IMR-90 (cell line): ENCODE measurements at regions not wholly inside any gene's neighbourhood (a gene's known extent, or its start where the extent isn't known, plus 50 kb on each side); places are given as distances from the start of the nearest gene placed in this dataset.

Experiments used
- ATAC-seq: fragments of 200-7000 bp; cut with Tn5 transposase; 2 replicates; pipeline ENCODE4 v1.9.1; 2020; ENCODE audit warnings: low read depth, mild to moderate bottlenecking, moderate library complexity
- BruUV-seq: library from RNA; stranded (reverse); fragments of 400-500 nt; replicated peaks from 2 replicates; lab custom pipeline; 2021; lab: Mats Ljungman, UMichigan
- CTCF ChIA-PET: fragments of 300-600 bp; formaldehyde crosslinking; extraction: SDS; loops from one replicate; lab custom pipeline; 2021; ENCODE audit warnings: antibody characterized with exemption; lab: Yijun Ruan, JAX
- POLR2A ChIA-PET: fragments of 300-600 bp; sonication (Branson Sonifier 250); formaldehyde crosslinking; loops from one replicate; lab custom pipeline; 2022; ENCODE audit warnings: antibody characterized with exemption; ENCODE audit not compliant: unreplicated experiment; lab: Charles Lee
- DNase-seq: peaks from one replicate; pipeline ENCODE4 v3.0.0; 2013
- H2AFZ ChIP-seq: replicated peaks from 2 replicates; pipeline ENCODE3; 2013; ENCODE audit warnings: low read length, mild to moderate bottlenecking; ENCODE audit not compliant: poor library complexity
- H2AK5ac ChIP-seq: 2 replicates; pipeline ENCODE4 v1.6.1; 2013; ENCODE audit warnings: low read depth, low read length, inconsistent platforms
- H2AK9ac ChIP-seq: replicated peaks from 2 replicates; pipeline ENCODE3; 2013; ENCODE audit warnings: mild to moderate bottlenecking, low read depth, low read length, moderate library complexity; ENCODE audit not compliant: poor library complexity
- H2BK120ac ChIP-seq: 2 replicates; pipeline ENCODE4 v1.6.1; 2013; ENCODE audit warnings: low read depth, low read length, inconsistent platforms
- H2BK15ac ChIP-seq: 3 replicates; pipeline ENCODE4 v1.6.1; 2013; ENCODE audit warnings: low read depth, low read length, inconsistent platforms
- H2BK20ac ChIP-seq: 2 replicates; pipeline ENCODE4 v1.6.1; 2013; ENCODE audit warnings: low read depth, mild to moderate bottlenecking, inconsistent platforms, low read length, moderate library complexity
- H2BK5ac ChIP-seq: 2 replicates; pipeline ENCODE4 v1.6.1; 2013; ENCODE audit warnings: mild to moderate bottlenecking, low read depth, low read length, inconsistent platforms; ENCODE audit not compliant: poor library complexity, severe bottlenecking
- H3K14ac ChIP-seq: replicated peaks from 2 replicates; pipeline ENCODE4 v1.6.1; 2013; ENCODE audit warnings: low read depth, low read length, inconsistent platforms
- H3K18ac ChIP-seq: 2 replicates; pipeline ENCODE4 v1.6.1; 2013; ENCODE audit warnings: low read depth, low read length, control low read depth
- H3K23ac ChIP-seq: 2 replicates; pipeline ENCODE4 v1.6.1; 2013; ENCODE audit warnings: low read depth, low read length, inconsistent platforms
- H3K27ac ChIP-seq: 2 replicates; pipeline ENCODE4 v1.5.1; 2013; ENCODE audit warnings: mild to moderate bottlenecking, control low read depth, low read length; ENCODE audit not compliant: insufficient read depth
- H3K27me3 ChIP-seq: 2 replicates; pipeline ENCODE4 v1.6.1; 2013; ENCODE audit warnings: low read length; ENCODE audit not compliant: control insufficient read depth, insufficient read depth
- H3K36me3 ChIP-seq: 2 replicates; pipeline ENCODE4 v1.6.1; 2013; ENCODE audit warnings: low read length, mixed read lengths; ENCODE audit not compliant: control insufficient read depth, insufficient read depth
- H3K4ac ChIP-seq: 2 replicates; pipeline ENCODE4 v1.6.1; 2013; ENCODE audit warnings: low read depth, low read length, inconsistent platforms
- H3K4me1 ChIP-seq: 2 replicates; pipeline ENCODE4 v1.6.1; 2013; ENCODE audit warnings: low read length, mixed read lengths; ENCODE audit not compliant: control insufficient read depth, insufficient read depth
- H3K4me2 ChIP-seq: 2 replicates; pipeline ENCODE4 v1.6.1; 2013; ENCODE audit warnings: low read depth, mild to moderate bottlenecking, control low read depth, low read length, moderate library complexity
- H3K4me3 ChIP-seq: 2 replicates; pipeline ENCODE4 v1.5.1; 2013; ENCODE audit warnings: low read depth, mild to moderate bottlenecking, control low read depth, low read length, moderate library complexity; ENCODE audit not compliant: insufficient read depth
- H3K56ac ChIP-seq: 2 replicates; pipeline ENCODE4 v1.6.1; 2013; ENCODE audit warnings: low read length, inconsistent platforms; ENCODE audit not compliant: insufficient read depth; ENCODE audit errors: extremely low read depth
- H3K79me1 ChIP-seq, 2 experiments: 2 replicates each; pipeline ENCODE4 v1.6.1; 2013; ENCODE audit warnings: low read length in 2 of 2, inconsistent platforms in 1 of 2, low read depth in 1 of 2
- H3K9ac ChIP-seq: 2 replicates; pipeline ENCODE4 v1.6.1; 2013; ENCODE audit warnings: low read depth, low read length, control low read depth
- H3K9me1 ChIP-seq: 2 replicates; pipeline ENCODE4 v1.6.1; 2013; ENCODE audit warnings: low read length, inconsistent platforms; ENCODE audit not compliant: insufficient read depth
- H3K9me3 ChIP-seq: 2 replicates; pipeline ENCODE4 v1.6.1; 2013; ENCODE audit warnings: low read length; ENCODE audit not compliant: control insufficient read depth, insufficient read depth
- H4K20me1 ChIP-seq: 2 replicates; pipeline ENCODE4 v1.6.1; 2013; ENCODE audit warnings: low read length, inconsistent platforms; ENCODE audit not compliant: insufficient read depth
- H4K5ac ChIP-seq: 2 replicates; pipeline ENCODE4 v1.6.1; 2013; ENCODE audit warnings: mild to moderate bottlenecking, low read depth, low read length, control low read depth
- H4K8ac ChIP-seq, 2 experiments: 2 replicates each; pipeline ENCODE4 v1.6.1; 2013; ENCODE audit warnings: low read depth in 2 of 2, low read length in 2 of 2, control low read depth in 1 of 2, inconsistent platforms in 1 of 2
- H4K91ac ChIP-seq: 2 replicates; pipeline ENCODE4 v1.6.1; 2013; ENCODE audit warnings: low read depth, low read length, inconsistent platforms; ENCODE audit not compliant: insufficient read depth
- BHLHE40 ChIP-seq: fragments of 150-350 bp; IDR thresholded peaks from 2 replicates; pipeline ENCODE4 v1.6.1; 2016; ENCODE audit warnings: mild to moderate bottlenecking, low read depth, low read length
- CEBPB ChIP-seq: IDR thresholded peaks from 2 replicates; pipeline ENCODE4 v1.6.1; 2012; ENCODE audit warnings: low read depth, low read length, improper control_type of control experiment
- FOS ChIP-seq: fragments of 150-350 bp; IDR thresholded peaks from 2 replicates; pipeline ENCODE4 v1.6.1; 2016; ENCODE audit warnings: low read depth, low read length
- MAFK ChIP-seq: IDR thresholded peaks from 2 replicates; pipeline ENCODE4 v1.6.1; 2012; ENCODE audit warnings: low read depth, low read length, improper control_type of control experiment
- MAZ ChIP-seq: IDR thresholded peaks from 2 replicates; pipeline ENCODE4 v1.6.1; 2012; ENCODE audit warnings: low read depth, mild to moderate bottlenecking, low read length, improper control_type of control experiment, moderate library complexity, borderline replicate concordance
- MXI1 ChIP-seq: IDR thresholded peaks from 2 replicates; pipeline ENCODE4 v1.6.1; 2012; ENCODE audit warnings: low read depth, mild to moderate bottlenecking, low read length, moderate library complexity, borderline replicate concordance
- NFE2L2 ChIP-seq: fragments of 150-350 bp; IDR thresholded peaks from 2 replicates; pipeline ENCODE4 v1.6.1; 2016; ENCODE audit warnings: low read depth, mild to moderate bottlenecking, low read length
- POLR2A ChIP-seq: IDR thresholded peaks from 2 replicates; pipeline ENCODE4 v1.6.1; 2012; ENCODE audit warnings: mild to moderate bottlenecking, low read depth, low read length
- RCOR1 ChIP-seq: IDR thresholded peaks from 2 replicates; pipeline ENCODE4 v1.6.1; 2012; ENCODE audit warnings: mild to moderate bottlenecking, low read length, improper control_type of control experiment; ENCODE audit not compliant: insufficient replicate concordance
- RFX5 ChIP-seq: IDR thresholded peaks from 2 replicates; pipeline ENCODE4 v1.8.0; 2012; ENCODE audit warnings: low read depth, mild to moderate bottlenecking, low read length, moderate library complexity
- SMC3 ChIP-seq: fragments of 150-350 bp; IDR thresholded peaks from 2 replicates; pipeline ENCODE4 v1.6.1; 2016; ENCODE audit warnings: low read depth, mild to moderate bottlenecking, antibody characterized with exemption, low read length, moderate library complexity
- dilution Hi-C: fragments of 300-500 bp; cut with HindIII; formaldehyde crosslinking; loops from one replicate; pipeline ENCODE4 v1.14.3; 2018; ENCODE audit warnings: low sequenced_read_pairs; ENCODE audit not compliant: unreplicated experiment
- in situ Hi-C: fragments of 300-500 bp; cut with MboI; formaldehyde crosslinking; loops from 3 replicates; pipeline ENCODE4 v1.14.3; 2019; ENCODE audit warnings: low sequenced_read_pairs, inconsistent platforms, mixed read lengths
- intact Hi-C: fragments of 100-400 bp; cut with micrococcal nuclease; formaldehyde crosslinking; loops from 2 replicates; pipeline ENCODE4 v1.10.0; 2022
- TF ChIP-seq, protein P1 (sequence below): fragments of 150-350 bp; IDR thresholded peaks from 2 replicates; pipeline ENCODE4 v1.6.1; 2016; ENCODE audit warnings: low read depth, mild to moderate bottlenecking, low read length, moderate library complexity, borderline replicate concordance
- TF ChIP-seq, protein P2 (sequence below): conservative IDR thresholded peaks from 2 replicates; pipeline ENCODE4 v1.5.1; 2012; ENCODE audit warnings: mild to moderate bottlenecking, low read depth, low read length, improper control_type of control experiment

DNA sequence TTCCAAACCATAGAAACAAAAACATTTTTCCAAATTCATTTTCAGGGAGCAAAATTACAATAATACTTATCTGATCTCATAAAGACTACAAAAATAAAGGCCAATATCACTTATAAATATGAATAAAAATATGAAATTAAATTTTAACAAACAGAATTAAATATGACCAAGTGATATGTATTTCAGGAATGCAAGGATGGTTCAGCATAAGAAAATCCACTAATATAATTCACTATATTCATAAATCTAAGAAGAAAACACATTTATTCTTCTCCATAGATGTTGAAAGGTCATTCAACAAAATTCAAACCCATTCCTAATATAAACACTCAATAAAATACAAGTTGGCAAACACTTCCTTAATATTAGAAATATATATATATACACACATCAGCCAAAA is 115.2 kb upstream of the TMEM168 start:
- Histone ChIP-seq H2BK20ac (no peak overlapping the region), H3K56ac (no peak overlapping the region), H3K14ac (no peak overlapping the region), H2BK5ac (no peak overlapping the region), H2BK15ac (no peak overlapping the region), H4K5ac (no peak overlapping the region), H3K27me3 (no peaks in the 10 kb centered on the region), H2AK5ac (no peak overlapping the region), H3K4me1 (no peaks in the 10 kb centered on the region), H3K9ac (no peak overlapping the region), H3K23ac (no peak overlapping the region), H2AFZ (no peak overlapping the region), H2AK9ac (no peak overlapping the region), H4K20me1 (peaks cover 3% of the 10 kb centered on the region; the same call in 1 of the 2 replicates), H3K9me1 (no peaks in the 10 kb centered on the region), H3K18ac (no peak overlapping the region), H4K91ac (no peak overlapping the region), H3K4ac (no peak overlapping the region), H2BK120ac (no peak overlapping the region), H4K8ac (no peak overlapping the region), H3K4me3 (no peak overlapping the region), H3K9me3 (no peaks in the 10 kb centered on the region), H3K79me1 (peaks cover 13 to 18% of the 10 kb centered on the region in 2 experiments), H3K4me2 (no peak overlapping the region), H3K36me3 (peaks cover 3% of the 10 kb centered on the region; the same call in 1 of the 2 replicates), H3K27ac (no peak overlapping the region)
- dilution Hi-C loops: no loop called here
- BruUV-seq: no TSS peak
- DNase-seq (no peak), ATAC-seq (no peak)
- intact Hi-C loops: no loop called here
- in situ Hi-C loops: no loop called here
- POLR2A ChIA-PET: no interaction called here
- TF ChIP-seq, protein P1, sequence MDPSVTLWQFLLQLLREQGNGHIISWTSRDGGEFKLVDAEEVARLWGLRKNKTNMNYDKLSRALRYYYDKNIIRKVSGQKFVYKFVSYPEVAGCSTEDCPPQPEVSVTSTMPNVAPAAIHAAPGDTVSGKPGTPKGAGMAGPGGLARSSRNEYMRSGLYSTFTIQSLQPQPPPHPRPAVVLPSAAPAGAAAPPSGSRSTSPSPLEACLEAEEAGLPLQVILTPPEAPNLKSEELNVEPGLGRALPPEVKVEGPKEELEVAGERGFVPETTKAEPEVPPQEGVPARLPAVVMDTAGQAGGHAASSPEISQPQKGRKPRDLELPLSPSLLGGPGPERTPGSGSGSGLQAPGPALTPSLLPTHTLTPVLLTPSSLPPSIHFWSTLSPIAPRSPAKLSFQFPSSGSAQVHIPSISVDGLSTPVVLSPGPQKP: no peak
- TF ChIP-seq, protein P2, sequence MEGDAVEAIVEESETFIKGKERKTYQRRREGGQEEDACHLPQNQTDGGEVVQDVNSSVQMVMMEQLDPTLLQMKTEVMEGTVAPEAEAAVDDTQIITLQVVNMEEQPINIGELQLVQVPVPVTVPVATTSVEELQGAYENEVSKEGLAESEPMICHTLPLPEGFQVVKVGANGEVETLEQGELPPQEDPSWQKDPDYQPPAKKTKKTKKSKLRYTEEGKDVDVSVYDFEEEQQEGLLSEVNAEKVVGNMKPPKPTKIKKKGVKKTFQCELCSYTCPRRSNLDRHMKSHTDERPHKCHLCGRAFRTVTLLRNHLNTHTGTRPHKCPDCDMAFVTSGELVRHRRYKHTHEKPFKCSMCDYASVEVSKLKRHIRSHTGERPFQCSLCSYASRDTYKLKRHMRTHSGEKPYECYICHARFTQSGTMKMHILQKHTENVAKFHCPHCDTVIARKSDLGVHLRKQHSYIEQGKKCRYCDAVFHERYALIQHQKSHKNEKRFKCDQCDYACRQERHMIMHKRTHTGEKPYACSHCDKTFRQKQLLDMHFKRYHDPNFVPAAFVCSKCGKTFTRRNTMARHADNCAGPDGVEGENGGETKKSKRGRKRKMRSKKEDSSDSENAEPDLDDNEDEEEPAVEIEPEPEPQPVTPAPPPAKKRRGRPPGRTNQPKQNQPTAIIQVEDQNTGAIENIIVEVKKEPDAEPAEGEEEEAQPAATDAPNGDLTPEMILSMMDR: no peak
- no peak for TF ChIP-seq SMC3
- TF ChIP-seq RFX5: no peak
- no peak for TF ChIP-seq CEBPB
- TF ChIP-seq MXI1: no peak
- no peak for TF ChIP-seq RCOR1
- no peak for TF ChIP-seq MAFK
- no peak for TF ChIP-seq FOS
- TF ChIP-seq POLR2A: no peak
- no peak for TF ChIP-seq BHLHE40
- TF ChIP-seq NFE2L2: no peak
- no peak for TF ChIP-seq MAZ
- CTCF ChIA-PET: no interaction called here
